SK-N-SH (cell line): ENCODE measurements at regions not wholly inside any gene's neighbourhood (a gene's known extent, or its start where the extent isn't known, plus 50 kb on each side); places are given as distances from the start of the nearest gene placed in this dataset.

Experiments used
- CTCF ChIA-PET: fragments of 300-600, 350-600 bp; formaldehyde crosslinking; extraction: SDS; loops from one replicate; lab custom pipeline; 2021; lab: Yijun Ruan, JAX
- POLR2A ChIA-PET: fragments of 350-600 bp; sonication (Branson Sonifier 250); formaldehyde crosslinking; extraction: SDS; loops from one replicate; lab custom pipeline; 2020; ENCODE audit warnings: antibody characterized with exemption, inconsistent platforms; lab: Yijun Ruan, JAX
- DNase-seq: peaks from one replicate; pipeline ENCODE4 v3.0.0; 2012
- H2AFZ ChIP-seq: fragments of 200-600 bp; sonication (generic); 2 replicates; pipeline ENCODE4 v1.8.1; 2016; ENCODE audit warnings: antibody characterized with exemption, mild to moderate bottlenecking, low read depth
- H3F3A ChIP-seq: fragments of 200-600 bp; sonication (generic); replicated peaks from 2 replicates; pipeline ENCODE3; 2016; ENCODE audit warnings: antibody characterized with exemption, mild to moderate bottlenecking; ENCODE audit not compliant: insufficient read depth
- H3K27ac ChIP-seq, 2 experiments: fragments of 200-500 bp in 1 of 2; fragments of 200-600 bp in 1 of 2; sonication (Bioruptor generic) in 1 of 2; sonication (generic), shearing (Covaris generic) in 1 of 2; 2 replicates each; pipeline versions ENCODE4 v1.5.1 to v1.6.1; 2014 to 2016; ENCODE audit warnings: low read depth in 2 of 2, inconsistent platforms in 1 of 2, low read length in 1 of 2, mild to moderate bottlenecking in 1 of 2, mixed read lengths in 1 of 2
- H3K27me3 ChIP-seq: fragments of 200-600 bp; sonication (generic), shearing (Covaris generic); 2 replicates; pipeline ENCODE4 v1.6.1; 2016; ENCODE audit warnings: mixed run types; ENCODE audit not compliant: insufficient read depth
- H3K36me3 ChIP-seq, 2 experiments: fragments of 200-500 bp in 1 of 2; fragments of 200-600 bp in 1 of 2; sonication (Bioruptor generic) in 1 of 2; sonication (generic) in 1 of 2; replicated peaks in 1 of 2; 2 replicates each; pipeline versions ENCODE3 to v1.5.1; 2014 to 2016; ENCODE audit warnings: low read length in 1 of 2, mild to moderate bottlenecking in 1 of 2; ENCODE audit not compliant: insufficient read depth in 2 of 2, control insufficient read depth in 1 of 2
- H3K4me1 ChIP-seq, 2 experiments: fragments of 200-500 bp in 1 of 2; fragments of 200-600 bp in 1 of 2; sonication (Bioruptor generic) in 1 of 2; sonication (generic), shearing (Covaris generic) in 1 of 2; 2 replicates each; pipeline versions ENCODE4 v1.5.1 to v1.6.1; 2014 to 2016; ENCODE audit warnings: low read depth in 1 of 2, low read length in 1 of 2, mixed run types in 1 of 2; ENCODE audit not compliant: insufficient read depth in 2 of 2, control insufficient read depth in 1 of 2
- H3K4me2 ChIP-seq: fragments of 200-600 bp; sonication (generic), shearing (Covaris generic); 2 replicates; pipeline ENCODE4 v1.6.1; 2017; ENCODE audit warnings: mixed run types
- H3K4me3 ChIP-seq, 2 experiments: fragments of 200-500 bp in 1 of 2; fragments of 200-600 bp in 1 of 2; sonication (Bioruptor generic) in 1 of 2; sonication (generic), shearing (Covaris generic) in 1 of 2; 2 replicates each; pipeline versions ENCODE4 v1.5.1 to v1.8.1; 2014 to 2016; ENCODE audit warnings: low read depth in 2 of 2, inconsistent platforms in 1 of 2, low read length in 1 of 2, mild to moderate bottlenecking in 1 of 2, mixed read lengths in 1 of 2, moderate library complexity in 1 of 2
- H3K79me2 ChIP-seq: fragments of 200-600 bp; sonication (generic); 2 replicates; pipeline ENCODE4 v1.8.1; 2017; ENCODE audit warnings: mild to moderate bottlenecking; ENCODE audit not compliant: insufficient read depth
- H3K9ac ChIP-seq: fragments of 200-600 bp; sonication (generic); 2 replicates; pipeline ENCODE4 v1.6.1; 2017; ENCODE audit warnings: mixed run types
- H3K9me2 ChIP-seq: fragments of 200-600 bp; sonication (generic); 2 replicates; pipeline ENCODE4 v1.6.1; 2017; ENCODE audit warnings: mixed run types
- H3K9me3 ChIP-seq: fragments of 200-600 bp; sonication (generic); 2 replicates; pipeline ENCODE4 v1.6.1; 2017; ENCODE audit warnings: mixed run types, mild to moderate bottlenecking, moderate library complexity
- H4K20me1 ChIP-seq: fragments of 200-600 bp; sonication (generic); 2 replicates; pipeline ENCODE4 v1.6.1; 2017; ENCODE audit warnings: mild to moderate bottlenecking, mixed run types; ENCODE audit not compliant: insufficient read depth
- CHD2 ChIP-seq: fragments of 150-350 bp; IDR thresholded peaks from 2 replicates; pipeline ENCODE4 v1.6.1; 2018; ENCODE audit warnings: low read length; ENCODE audit not compliant: partially characterized antibody
- EP300 ChIP-seq, 2 experiments: IDR thresholded peaks; 2 replicates each; pipeline versions ENCODE4 v1.4.0 to v1.6.1; 2012; ENCODE audit warnings: borderline replicate concordance in 1 of 2, low read depth in 1 of 2, low read length in 1 of 2
- EZH2phosphoT487 ChIP-seq: fragments of 200-600 bp; sonication (generic); IDR thresholded peaks from 2 replicates; pipeline ENCODE4 v1.6.1; 2017; ENCODE audit warnings: low read depth, mixed run types, mild to moderate bottlenecking, antibody characterized with exemption, moderate library complexity, borderline replicate concordance
- FOSL2 ChIP-seq: IDR thresholded peaks from 2 replicates; pipeline ENCODE4 v1.4.0; 2012; ENCODE audit warnings: low read depth, mild to moderate bottlenecking, moderate library complexity, borderline replicate concordance
- FOXJ3 ChIP-seq: sonication (generic); formaldehyde crosslinking; IDR thresholded peaks from 2 replicates; pipeline ENCODE4 v1.5.1; 2020; ENCODE audit warnings: mild to moderate bottlenecking, missing genetic modification reagents
- GATA2 ChIP-seq: sonication (generic); formaldehyde crosslinking; IDR thresholded peaks from 2 replicates; pipeline ENCODE4 v1.5.0; 2020; ENCODE audit warnings: mild to moderate bottlenecking, missing genetic modification reagents
- MXI1 ChIP-seq: IDR thresholded peaks from 2 replicates; pipeline ENCODE4 v1.6.1; 2012; ENCODE audit warnings: mild to moderate bottlenecking, low read depth, low read length, improper control_type of control experiment
- NFIC ChIP-seq: IDR thresholded peaks from 2 replicates; pipeline ENCODE4 v1.4.0; 2012; ENCODE audit warnings: borderline replicate concordance
- NRF1 ChIP-seq: IDR thresholded peaks from 2 replicates; pipeline ENCODE4 v1.6.1; 2012; ENCODE audit warnings: low read depth, mild to moderate bottlenecking, low read length
- RCOR1 ChIP-seq: fragments of 150-350 bp; IDR thresholded peaks from 2 replicates; pipeline ENCODE4 v1.6.1; 2017; ENCODE audit warnings: antibody characterized with exemption, low read length
- RFX5 ChIP-seq: IDR thresholded peaks from 2 replicates; pipeline ENCODE4 v1.6.1; 2012; ENCODE audit warnings: mild to moderate bottlenecking, improper control_type of control experiment, low read length
- RXRA ChIP-seq: IDR thresholded peaks from 2 replicates; pipeline ENCODE4 v1.4.0; 2012; ENCODE audit warnings: low read depth, mild to moderate bottlenecking, borderline replicate concordance
- SIN3A ChIP-seq: IDR thresholded peaks from 2 replicates; pipeline ENCODE4 v1.6.1; 2012; ENCODE audit warnings: low read depth, mild to moderate bottlenecking, low read length, moderate library complexity, borderline replicate concordance
- TAF1 ChIP-seq: IDR thresholded peaks from 2 replicates; pipeline ENCODE4 v1.6.1; 2012; ENCODE audit warnings: low read depth, mild to moderate bottlenecking, low read length, moderate library complexity, borderline replicate concordance
- TCF12 ChIP-seq: IDR thresholded peaks from 2 replicates; pipeline ENCODE4 v1.4.0; 2012
- WGBS: methylation state at CpG from one replicate; pipeline ENCODE4 v1.1.6; 2017; ENCODE audit warnings: low lambda C conversion rate; 5-methylcytosine and 5-hydroxymethylcytosine counted together
- TF ChIP-seq, protein P1 (sequence below): fragments of 200-600 bp; sonication (generic); IDR thresholded peaks from 2 replicates; pipeline ENCODE4 v1.6.1; 2017; ENCODE audit warnings: antibody characterized with exemption, mild to moderate bottlenecking, moderate library complexity
- TF ChIP-seq, protein P2 (sequence below): IDR thresholded peaks from 2 replicates; pipeline ENCODE4; 2012
- TF ChIP-seq, protein P3 (sequence below): fragments of 150-350 bp; IDR thresholded peaks from 2 replicates; pipeline ENCODE4 v1.6.1; 2017; ENCODE audit warnings: antibody characterized with exemption, low read length, low read depth, borderline replicate concordance
- TF ChIP-seq, protein P4 (sequence below): IDR thresholded peaks from 2 replicates; pipeline ENCODE4 v1.4.0; 2012; ENCODE audit warnings: low read depth, borderline replicate concordance

DNA sequence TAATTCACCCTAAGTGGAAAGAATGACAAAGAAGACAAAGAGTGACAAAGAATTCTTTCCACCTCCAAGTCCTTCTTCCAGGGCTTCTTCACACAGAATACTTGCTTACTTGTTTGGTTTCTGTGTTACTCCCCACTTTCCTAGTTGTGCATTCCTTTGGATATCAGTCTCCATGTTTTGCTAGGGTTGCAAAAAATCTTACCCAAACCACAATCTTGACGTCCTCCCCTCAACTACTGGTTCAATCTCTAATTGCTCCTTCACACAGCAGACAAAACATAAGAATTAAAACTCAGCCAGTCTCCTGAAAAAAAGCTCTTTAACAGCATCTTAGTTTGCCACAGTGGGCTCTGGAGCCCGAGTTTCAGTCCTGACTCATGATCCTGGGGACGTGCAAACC lies 297.6 kb upstream of the CHRNA7 start:
- no peaks in the 10 kb centered on the region for H3K36me3 ChIP-seq
- no peaks in the 10 kb centered on the region for H3K79me2 ChIP-seq
- no peak overlapping the region for H3K27ac ChIP-seq
- H2AFZ ChIP-seq: no peak overlapping the region
- no peaks in the 10 kb centered on the region for H3F3A ChIP-seq
- TF ChIP-seq CHD2: no peak
- ChIA-PET POLR2A (no interaction called here), CTCF (no interaction called here)
- 8% methylated on average over 3 of the region's 3 CpGs for WGBS
- H3K9me3 ChIP-seq: no peaks in the 10 kb centered on the region
- no peaks in the 10 kb centered on the region for H4K20me1 ChIP-seq
- DNase-seq: no peak
- H3K4me1 ChIP-seq: no peaks in the 10 kb centered on the region; a peak in 1 of 4 replicates
- no peak overlapping the region for H3K4me2 ChIP-seq
- H3K9me2 ChIP-seq: no peaks in the 10 kb centered on the region
- H3K27me3 ChIP-seq: no peaks in the 10 kb centered on the region
- H3K9ac ChIP-seq: no peak overlapping the region
- H3K4me3 ChIP-seq: no peak overlapping the region

DNA sequence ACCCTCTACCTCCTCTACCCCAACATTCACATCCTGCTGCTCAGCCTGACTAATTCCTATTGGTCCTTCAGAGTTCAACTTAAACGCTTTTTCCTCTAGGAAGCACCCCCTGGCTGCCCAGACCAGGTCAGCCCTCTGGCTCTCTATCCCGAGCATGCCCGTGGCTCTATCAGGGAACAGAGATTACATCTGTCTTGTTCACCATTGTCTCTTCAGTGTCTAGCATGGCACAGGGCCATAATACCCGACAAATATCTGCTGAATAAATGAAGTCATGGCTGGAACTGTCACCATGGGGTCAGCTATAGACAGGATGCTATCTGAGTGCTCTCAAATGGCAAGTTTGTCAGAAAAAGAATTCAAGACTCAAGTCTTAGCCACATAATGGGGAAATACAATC lies 296.9 kb upstream of the CHRNA7 start:
- Histone ChIP-seq H3F3A (no peaks in the 10 kb centered on the region), H3K27ac (no peak overlapping the region), H3K9me3 (no peaks in the 10 kb centered on the region), H3K4me1 (no peaks in the 10 kb centered on the region; a peak in 1 of 4 replicates), H3K36me3 (no peaks in the 10 kb centered on the region), H3K27me3 (no peaks in the 10 kb centered on the region), H3K4me2 (no peak overlapping the region), H3K4me3 (no peak overlapping the region), H2AFZ (no peak overlapping the region), H3K79me2 (no peaks in the 10 kb centered on the region), H4K20me1 (no peaks in the 10 kb centered on the region), H3K9me2 (no peaks in the 10 kb centered on the region), H3K9ac (no peak overlapping the region)
- TF ChIP-seq, protein P1, sequence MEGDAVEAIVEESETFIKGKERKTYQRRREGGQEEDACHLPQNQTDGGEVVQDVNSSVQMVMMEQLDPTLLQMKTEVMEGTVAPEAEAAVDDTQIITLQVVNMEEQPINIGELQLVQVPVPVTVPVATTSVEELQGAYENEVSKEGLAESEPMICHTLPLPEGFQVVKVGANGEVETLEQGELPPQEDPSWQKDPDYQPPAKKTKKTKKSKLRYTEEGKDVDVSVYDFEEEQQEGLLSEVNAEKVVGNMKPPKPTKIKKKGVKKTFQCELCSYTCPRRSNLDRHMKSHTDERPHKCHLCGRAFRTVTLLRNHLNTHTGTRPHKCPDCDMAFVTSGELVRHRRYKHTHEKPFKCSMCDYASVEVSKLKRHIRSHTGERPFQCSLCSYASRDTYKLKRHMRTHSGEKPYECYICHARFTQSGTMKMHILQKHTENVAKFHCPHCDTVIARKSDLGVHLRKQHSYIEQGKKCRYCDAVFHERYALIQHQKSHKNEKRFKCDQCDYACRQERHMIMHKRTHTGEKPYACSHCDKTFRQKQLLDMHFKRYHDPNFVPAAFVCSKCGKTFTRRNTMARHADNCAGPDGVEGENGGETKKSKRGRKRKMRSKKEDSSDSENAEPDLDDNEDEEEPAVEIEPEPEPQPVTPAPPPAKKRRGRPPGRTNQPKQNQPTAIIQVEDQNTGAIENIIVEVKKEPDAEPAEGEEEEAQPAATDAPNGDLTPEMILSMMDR: no peak
- TF ChIP-seq GATA2 (CRISPR knock-in tag): no peak
- POLR2A ChIA-PET: no interaction called here
- WGBS: 7% methylated on average over 4 of the region's 4 CpGs
- CTCF ChIA-PET: no interaction called here
- no peak for DNase-seq

DNA sequence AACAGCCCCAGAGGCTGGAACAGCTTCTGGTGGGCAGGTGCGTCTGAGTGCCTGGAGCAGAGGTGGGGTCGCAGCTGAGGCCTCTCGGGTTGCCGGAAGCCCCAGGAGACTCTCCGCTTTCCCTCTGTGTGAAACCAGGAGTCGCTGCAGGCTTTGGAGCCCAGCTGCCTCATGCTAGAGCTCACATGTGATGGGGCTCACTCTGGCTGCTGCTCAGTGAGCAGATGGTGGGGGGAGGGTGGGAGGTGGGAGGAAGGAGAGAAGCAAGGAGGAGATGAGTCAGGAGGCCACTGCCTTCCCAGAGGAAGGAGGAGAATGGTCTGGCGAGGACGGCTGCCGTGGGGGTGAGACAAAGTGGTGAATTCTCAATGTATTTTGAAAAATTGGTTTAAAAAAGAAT lies 290.1 kb upstream of the CHRNA7 start:
- Histone ChIP-seq H3K79me2 (no peaks in the 10 kb centered on the region), H3K4me3 (no peak overlapping the region), H3K9ac (no peak overlapping the region), H3K4me2 (no peak overlapping the region), H3K27me3 (no peaks in the 10 kb centered on the region), H3K4me1 (peaks cover 0 to 5% of the 10 kb centered on the region in 2 experiments; a peak in 1 of 4 replicates), H3K9me3 (peaks cover 11% of the 10 kb centered on the region; the same call in 1 of the 2 replicates), H4K20me1 (no peaks in the 10 kb centered on the region), H2AFZ (no peak overlapping the region), H3K27ac (no peak overlapping the region), H3K9me2 (0 out of 2 replicates have a peak, but pooled peaks cover 3% of the 10 kb centered on the region), H3K36me3 (no peaks in the 10 kb centered on the region), H3F3A (no peaks in the 10 kb centered on the region)
- no peak for DNase-seq
- ChIA-PET CTCF (no interaction called here), POLR2A (no interaction called here)
- 54% methylated on average over 8 of the region's 9 CpGs for WGBS
- no peak for TF ChIP-seq RCOR1
- no peak for TF ChIP-seq RFX5
- TF ChIP-seq NFIC: no peak
- TF ChIP-seq, protein P2, sequence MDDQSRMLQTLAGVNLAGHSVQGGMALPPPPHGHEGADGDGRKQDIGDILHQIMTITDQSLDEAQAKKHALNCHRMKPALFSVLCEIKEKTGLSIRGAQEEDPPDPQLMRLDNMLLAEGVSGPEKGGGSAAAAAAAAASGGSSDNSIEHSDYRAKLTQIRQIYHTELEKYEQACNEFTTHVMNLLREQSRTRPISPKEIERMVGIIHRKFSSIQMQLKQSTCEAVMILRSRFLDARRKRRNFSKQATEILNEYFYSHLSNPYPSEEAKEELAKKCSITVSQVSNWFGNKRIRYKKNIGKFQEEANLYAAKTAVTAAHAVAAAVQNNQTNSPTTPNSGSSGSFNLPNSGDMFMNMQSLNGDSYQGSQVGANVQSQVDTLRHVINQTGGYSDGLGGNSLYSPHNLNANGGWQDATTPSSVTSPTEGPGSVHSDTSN: no peak
- TF ChIP-seq SIN3A: no peak
- no peak for TF ChIP-seq FOXJ3 (CRISPR knock-in tag)
- TF ChIP-seq, protein P3, sequence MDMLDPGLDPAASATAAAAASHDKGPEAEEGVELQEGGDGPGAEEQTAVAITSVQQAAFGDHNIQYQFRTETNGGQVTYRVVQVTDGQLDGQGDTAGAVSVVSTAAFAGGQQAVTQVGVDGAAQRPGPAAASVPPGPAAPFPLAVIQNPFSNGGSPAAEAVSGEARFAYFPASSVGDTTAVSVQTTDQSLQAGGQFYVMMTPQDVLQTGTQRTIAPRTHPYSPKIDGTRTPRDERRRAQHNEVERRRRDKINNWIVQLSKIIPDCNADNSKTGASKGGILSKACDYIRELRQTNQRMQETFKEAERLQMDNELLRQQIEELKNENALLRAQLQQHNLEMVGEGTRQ: no peak
- no peak for TF ChIP-seq MXI1
- no peak for TF ChIP-seq EZH2phosphoT487
- TF ChIP-seq EP300 (IDR thresholded peaks at IDR 0.05; ENCODE audit: borderline replicate concordance in 1 of 2, low read depth in 1 of 2, low read length in 1 of 2): no peak
- TF ChIP-seq CHD2: no peak
- TF ChIP-seq, protein P4, sequence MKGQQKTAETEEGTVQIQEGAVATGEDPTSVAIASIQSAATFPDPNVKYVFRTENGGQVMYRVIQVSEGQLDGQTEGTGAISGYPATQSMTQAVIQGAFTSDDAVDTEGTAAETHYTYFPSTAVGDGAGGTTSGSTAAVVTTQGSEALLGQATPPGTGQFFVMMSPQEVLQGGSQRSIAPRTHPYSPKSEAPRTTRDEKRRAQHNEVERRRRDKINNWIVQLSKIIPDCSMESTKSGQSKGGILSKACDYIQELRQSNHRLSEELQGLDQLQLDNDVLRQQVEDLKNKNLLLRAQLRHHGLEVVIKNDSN: no peak
- no peak for TF ChIP-seq TCF12
- no peak for TF ChIP-seq RXRA
- TF ChIP-seq FOSL2: no peak
- TF ChIP-seq TAF1: no peak
- no peak for TF ChIP-seq NRF1
